Keratinocyte (primary cell): ENCODE measurements at regions not wholly inside any gene's neighbourhood (a gene's known extent, or its start where the extent isn't known, plus 50 kb on each side); places are given as distances from the start of the nearest gene placed in this dataset.

Experiments used
- DNase-seq: peaks from one replicate; pipeline ENCODE4 v3.0.0-alpha.2; 2011; ENCODE audit warnings: low read depth, missing footprints, low spot score
- FAIRE-seq: peaks from 2 replicates; lab custom pipeline; 2011; peaks lifted over from hg19 to GRCh38; lab: Jason Lieb, UNC
- H2AFZ ChIP-seq: 2 replicates; pipeline ENCODE4 v1.6.0; 2012; ENCODE audit warnings: low read length, control low read depth, inconsistent platforms; ENCODE audit not compliant: control insufficient read depth
- H3K27ac ChIP-seq: 2 replicates; pipeline ENCODE4 v1.5.1; 2011; ENCODE audit warnings: low read length; ENCODE audit not compliant: control insufficient read depth, insufficient read depth
- H3K27me3 ChIP-seq: 3 replicates; pipeline ENCODE4 v1.6.0; 2011; ENCODE audit warnings: low read length; ENCODE audit not compliant: control insufficient read depth, insufficient read depth; ENCODE audit errors: extremely low read depth
- H3K36me3 ChIP-seq, 2 experiments: 2 replicates in 1 of 2; 3 replicates in 1 of 2; pipeline ENCODE4 v1.5.1; 2011; ENCODE audit warnings: low read length in 2 of 2, mild to moderate bottlenecking in 1 of 2; ENCODE audit not compliant: control insufficient read depth in 2 of 2, insufficient read depth in 2 of 2; ENCODE audit errors: extremely low read depth in 1 of 2
- H3K4me1 ChIP-seq: 3 replicates; pipeline ENCODE4 v1.5.1; 2011; ENCODE audit warnings: low read length; ENCODE audit not compliant: control insufficient read depth, insufficient read depth; ENCODE audit errors: extremely low read depth
- H3K4me2 ChIP-seq: 3 replicates; pipeline ENCODE4 v1.6.0; 2011; ENCODE audit warnings: low read depth, low read length; ENCODE audit not compliant: control insufficient read depth, insufficient read depth; ENCODE audit errors: extremely low read depth
- H3K4me3 ChIP-seq, 3 experiments: fragments of 200-600 bp in 1 of 3; sonication (generic) in 1 of 3; 2 replicates in 2 of 3; 3 replicates in 1 of 3; pipeline ENCODE4 v1.5.1; 2011 to 2016; ENCODE audit warnings: low read length in 3 of 3, mild to moderate bottlenecking in 3 of 3, control low read depth in 2 of 3, inconsistent platforms in 1 of 3, low read depth in 1 of 3, mixed read lengths in 1 of 3, mixed run types in 1 of 3, moderate library complexity in 1 of 3; ENCODE audit not compliant: control insufficient read depth in 2 of 3, insufficient read depth in 2 of 3; ENCODE audit errors: extremely low read depth in 1 of 3
- H3K79me2 ChIP-seq: 2 replicates; pipeline ENCODE4 v1.6.0; 2012; ENCODE audit warnings: low read length; ENCODE audit not compliant: control insufficient read depth, insufficient read depth
- H3K9ac ChIP-seq: 3 replicates; pipeline ENCODE4 v1.6.0; 2011; ENCODE audit warnings: low read length; ENCODE audit not compliant: control insufficient read depth, insufficient read depth; ENCODE audit errors: extremely low read depth
- H3K9me1 ChIP-seq: 3 replicates; pipeline ENCODE4 v1.6.0; 2011; ENCODE audit warnings: low read length; ENCODE audit not compliant: control insufficient read depth, insufficient read depth; ENCODE audit errors: extremely low read depth
- H3K9me3 ChIP-seq: 2 replicates; pipeline ENCODE4 v1.5.1; 2012; ENCODE audit warnings: low read depth, low read length; ENCODE audit not compliant: control insufficient read depth
- H4K20me1 ChIP-seq: 3 replicates; pipeline ENCODE4 v1.6.0; 2011; ENCODE audit warnings: low read length; ENCODE audit not compliant: control insufficient read depth, insufficient read depth; ENCODE audit errors: extremely low read depth
- CTCF ChIP-seq, 3 experiments: IDR thresholded peaks in 1 of 3; conservative IDR thresholded peaks in 1 of 3; optimal IDR thresholded peaks in 1 of 3; 2 replicates in 2 of 3; 3 replicates in 1 of 3; pipeline versions ENCODE3 to v1.5.1; 2011; ENCODE audit warnings: low read length in 3 of 3, mild to moderate bottlenecking in 3 of 3, moderate library complexity in 2 of 3, control low read depth in 1 of 3, inconsistent platforms in 1 of 3; ENCODE audit not compliant: insufficient read depth in 2 of 3; ENCODE audit errors: extremely low read depth in 1 of 3
- EZH2 ChIP-seq: IDR thresholded peaks from one replicate; pipeline ENCODE4 v1.6.1; 2012; ENCODE audit warnings: inconsistent platforms, mild to moderate bottlenecking, low read length, moderate library complexity
- dilution Hi-C: fragments of 300-500 bp; cut with MboI; formaldehyde crosslinking; loops from one replicate; pipeline ENCODE4 v1.7.0; 2020; ENCODE audit warnings: low sequenced_read_pairs; ENCODE audit not compliant: extremely low pct_ligation_motif_present

GRCh38 chr2:33859176-33859575 lies 260.1 kb upstream of the FAM98A start:
- H3K9me3 ChIP-seq: peaks cover 2% of the 10 kb centered on the region
- DNase-seq (no peak), FAIRE-seq (no peak)
- H2AFZ ChIP-seq: no peak overlapping the region
- dilution Hi-C loops: no loop called here
- no peaks in the 10 kb centered on the region for H4K20me1 ChIP-seq
- TF ChIP-seq CTCF (optimal IDR thresholded peaks at IDR 0.05 in 1 of 3, IDR thresholded peaks at IDR 0.05 in 1 of 3, conservative IDR thresholded peaks at IDR 0.05 in 1 of 3; ENCODE audit: extremely low read depth in 1 of 3, insufficient read depth in 2 of 3, low read length in 3 of 3) (no peak), EZH2 (no peak)
- no peak overlapping the region for H3K4me3 ChIP-seq
- no peak overlapping the region for H3K4me2 ChIP-seq
- H3K9ac ChIP-seq: no peak overlapping the region
- no peaks in the 10 kb centered on the region for H3K4me1 ChIP-seq
- no peak overlapping the region for H3K27ac ChIP-seq
- H3K79me2 ChIP-seq: no peaks in the 10 kb centered on the region
- H3K36me3 ChIP-seq: no peaks in the 10 kb centered on the region
- no peaks in the 10 kb centered on the region for H3K9me1 ChIP-seq
- no peaks in the 10 kb centered on the region for H3K27me3 ChIP-seq

GRCh38 chr2:33848486-33848885 lies 249.4 kb upstream of the FAM98A start:
- Histone ChIP-seq H3K9me3 (no peaks in the 10 kb centered on the region), H3K27ac (no peak overlapping the region), H3K9ac (no peak overlapping the region), H3K36me3 (no peaks in the 10 kb centered on the region), H3K79me2 (no peaks in the 10 kb centered on the region), H3K9me1 (no peaks in the 10 kb centered on the region), H4K20me1 (no peaks in the 10 kb centered on the region), H3K4me1 (no peaks in the 10 kb centered on the region), H3K4me3 (no peak overlapping the region), H3K27me3 (no peaks in the 10 kb centered on the region), H2AFZ (no peak overlapping the region), H3K4me2 (no peak overlapping the region)
- DNase-seq (no peak), FAIRE-seq (no peak)
- dilution Hi-C loops: no loop called here
- TF ChIP-seq EZH2 (no peak), CTCF (optimal IDR thresholded peaks at IDR 0.05 in 1 of 3, IDR thresholded peaks at IDR 0.05 in 1 of 3, conservative IDR thresholded peaks at IDR 0.05 in 1 of 3; ENCODE audit: extremely low read depth in 1 of 3, insufficient read depth in 2 of 3, low read length in 3 of 3) (no peak)
